Lower leg skin (tissue), 4 donors: ENCODE measurements at regions not wholly inside any gene's neighbourhood (a gene's known extent, or its start where the extent isn't known, plus 50 kb on each side); places are given as distances from the start of the nearest gene placed in this dataset.
"Not testable (repeated sequence)": the region's sequence is repeated elsewhere in the genome, so short reads cannot be mapped to it uniquely, and the experiment has no call there.

ENCODE experiments used
- DNase-seq, 2 donors: peaks; one replicate each; pipeline ENCODE4 v3.0.0-alpha.2; 2019; ENCODE audit warnings: low spot score in 2 of 2
- H3K4me3 ChIP-seq: fragments of 200-600 bp; sonication (generic); 2 replicates; pipeline ENCODE4 v1.5.1; 2017; ENCODE audit warnings: mild to moderate bottlenecking, low read depth; ENCODE audit not compliant: poor library complexity, severe bottlenecking
- CTCF ChIP-seq, 3 donors: fragments of 450-650 bp; IDR thresholded peaks; one replicate each; pipeline ENCODE4 v1.5.1; 2016; ENCODE audit warnings: antibody characterized with exemption in 3 of 3, mild to moderate bottlenecking in 3 of 3, moderate library complexity in 2 of 3
- POLR2A ChIP-seq, 2 donors: fragments of 450-650 bp; IDR thresholded peaks; one replicate each; pipeline ENCODE4 v1.6.1; 2016 to 2017; ENCODE audit warnings: antibody characterized with exemption in 2 of 2, mild to moderate bottlenecking in 1 of 2, moderate library complexity in 1 of 2
- WGBS, 2 donors: methylation state at CpG; one replicate each; pipeline ENCODE4 v1.1.5; 2018; 5-methylcytosine and 5-hydroxymethylcytosine counted together
- intact Hi-C: fragments of 100-400 bp; cut with DNase I; formaldehyde crosslinking; loops from one replicate; pipeline ENCODE4 v1.15.0; 2023; ENCODE audit warnings: low total_unique reads

- no peak overlapping the region for H3K4me3 ChIP-seq
- DNase-seq: no peak
- 54 to 58% methylated on average over 3 of the region's 3 CpGs for WGBS, 2 donors
- no peak for TF ChIP-seq CTCF (IDR thresholded peaks at IDR 0.05)
- TF ChIP-seq POLR2A (IDR thresholded peaks at IDR 0.05): no peak
- intact Hi-C loops: no loop called here
Observed at GRCh38 chr6:54519161-54519560, 210.9 kb downstream of the TINAG start.

GRCh38 chr6:54525731-54526130 lies 217.5 kb downstream of the TINAG start:
- H3K4me3 ChIP-seq: no peak overlapping the region
- TF ChIP-seq CTCF (IDR thresholded peaks at IDR 0.05) (no peak), POLR2A (IDR thresholded peaks at IDR 0.05) (no peak)
- 22 to 24% methylated on average over 2 of the region's 2 CpGs for WGBS, 2 donors
- intact Hi-C loops: no loop called here
- no peak for DNase-seq

GRCh38 chr6:54533567-54533966 lies 225.3 kb downstream of the TINAG start:
- intact Hi-C loops: no loop called here
- WGBS, 2 donors: 75 to 81% methylated on average over 2 of the region's 2 CpGs
- no peak for TF ChIP-seq POLR2A (IDR thresholded peaks at IDR 0.05)
- TF ChIP-seq CTCF (IDR thresholded peaks at IDR 0.05): no peak
- DNase-seq: no peak
- H3K4me3 ChIP-seq: no peak overlapping the region

GRCh38 chr6:54535568-54535967 lies 227.3 kb downstream of the TINAG start:
- 87 to 93% methylated on average over 1 of the region's 1 CpG for WGBS, 2 donors
- DNase-seq: no peak
- H3K4me3 ChIP-seq: no peak overlapping the region
- intact Hi-C loops: no loop called here
- TF ChIP-seq POLR2A (IDR thresholded peaks at IDR 0.05) (no peak), CTCF (IDR thresholded peaks at IDR 0.05) (no peak)

GRCh38 chr6:54541541-54541940 lies 233.3 kb downstream of the TINAG start:
- H3K4me3 ChIP-seq: no peak overlapping the region
- intact Hi-C loops: no loop called here
- WGBS, 2 donors: 83% methylated on average over 1 of the region's 1 CpG
- no peak for TF ChIP-seq CTCF (IDR thresholded peaks at IDR 0.05)
- TF ChIP-seq POLR2A (IDR thresholded peaks at IDR 0.05): no peak
- no peak for DNase-seq

- TF ChIP-seq CTCF (IDR thresholded peaks at IDR 0.05) (no peak), POLR2A (IDR thresholded peaks at IDR 0.05) (no peak)
- WGBS, 2 donors: 65 to 68% methylated on average over 4 of the region's 4 CpGs
- intact Hi-C loops: no loop called here
- no peak overlapping the region for H3K4me3 ChIP-seq
- no peak for DNase-seq
Observed at GRCh38 chr6:54559136-54559535, 250.9 kb downstream of the TINAG start.

- DNase-seq, H3K4me3 ChIP-seq, intact Hi-C loops: not testable (repeated sequence)
- WGBS, 2 donors: 91 to 96% methylated on average over 2 of the region's 2 CpGs
Observed at GRCh38 chr6:54564188-54564587, 255.9 kb downstream of the TINAG start.
